ENCODE measurements at regions not wholly inside any gene's neighbourhood (a gene's known extent, or its start where the extent isn't known, plus 50 kb on each side); places are given as distances from the start of the nearest gene placed in this dataset.
A peak's percentile ranks its signal among the peaks of the same experiment; 100 is the strongest.

DNA sequence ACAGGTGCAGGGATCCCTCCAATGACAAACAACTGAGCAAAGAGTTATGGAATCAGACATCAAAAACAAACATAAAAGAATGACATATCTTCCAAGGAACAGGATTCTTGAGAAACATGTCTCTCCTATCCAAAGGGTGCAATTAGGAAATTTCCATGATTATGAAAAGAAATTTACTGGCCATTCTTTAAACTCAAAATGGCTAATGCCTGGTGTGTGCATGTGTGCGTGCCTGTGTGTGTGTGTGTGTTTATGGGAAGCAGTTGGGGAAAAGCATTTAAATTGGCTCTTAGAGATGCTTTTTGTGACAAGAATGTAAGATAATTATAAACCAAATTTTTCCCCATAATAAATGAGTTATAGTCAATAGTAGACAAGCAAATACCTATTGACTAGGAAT, 320.5 kb upstream of the THBS1 start:
- DNase-seq = no peak

DNA sequence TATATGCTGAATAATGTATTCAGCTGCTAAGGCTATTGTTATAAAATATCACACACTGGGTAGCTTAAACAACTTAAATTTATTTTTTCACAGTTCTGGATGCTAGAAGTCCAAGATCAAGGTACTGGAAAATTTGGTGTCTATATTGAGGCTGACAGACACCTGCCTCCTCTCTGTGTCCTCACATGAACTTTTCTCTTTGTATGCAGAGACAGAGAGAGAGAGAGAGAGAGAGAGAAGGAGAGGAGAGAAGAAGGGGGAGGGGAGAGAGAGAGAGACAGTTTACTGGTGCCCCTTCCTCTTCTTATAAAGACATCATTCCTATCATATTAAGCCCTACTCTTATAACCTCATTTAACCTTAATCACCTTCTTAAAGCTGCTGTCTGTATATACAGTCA, 320.1 kb upstream of the THBS1 start:
- no peak for DNase-seq

DNA sequence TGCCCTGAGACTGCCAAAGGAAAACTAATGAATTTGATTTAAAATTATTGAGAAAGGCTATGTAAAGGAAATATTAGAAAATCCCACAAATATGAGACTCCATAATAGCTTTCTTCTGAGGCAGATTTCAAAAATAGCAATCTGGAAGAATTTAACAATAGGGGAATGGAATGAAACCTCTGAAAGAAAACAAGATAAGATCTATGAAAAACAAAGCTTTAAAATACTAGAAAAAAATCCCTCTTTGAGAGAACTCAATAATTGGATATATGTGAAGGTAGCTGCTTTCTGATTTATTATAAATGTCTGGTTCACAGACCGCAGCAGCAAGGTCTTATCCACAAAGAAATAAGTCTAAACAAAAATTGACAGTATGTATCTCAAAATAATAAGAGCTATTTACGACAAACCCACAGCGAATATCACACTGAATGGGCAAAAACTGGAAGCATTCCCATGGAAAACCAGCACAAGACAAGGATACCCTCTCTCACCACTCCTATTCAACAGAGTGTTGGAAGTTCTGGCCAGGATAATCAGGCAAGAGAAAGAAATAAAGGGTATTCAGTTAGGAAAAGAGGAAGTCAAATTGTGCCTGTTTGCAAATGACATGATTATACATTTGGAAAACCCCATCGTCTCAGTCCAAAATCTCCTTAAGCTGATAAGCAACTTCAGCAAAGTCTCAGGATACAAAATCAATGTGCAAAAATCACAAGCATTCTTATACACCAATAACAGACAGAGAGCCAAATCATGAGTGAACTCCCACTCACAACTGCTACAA, 319.3 kb upstream of the THBS1 start:
- peak; percentile 79 for DNase-seq

DNA sequence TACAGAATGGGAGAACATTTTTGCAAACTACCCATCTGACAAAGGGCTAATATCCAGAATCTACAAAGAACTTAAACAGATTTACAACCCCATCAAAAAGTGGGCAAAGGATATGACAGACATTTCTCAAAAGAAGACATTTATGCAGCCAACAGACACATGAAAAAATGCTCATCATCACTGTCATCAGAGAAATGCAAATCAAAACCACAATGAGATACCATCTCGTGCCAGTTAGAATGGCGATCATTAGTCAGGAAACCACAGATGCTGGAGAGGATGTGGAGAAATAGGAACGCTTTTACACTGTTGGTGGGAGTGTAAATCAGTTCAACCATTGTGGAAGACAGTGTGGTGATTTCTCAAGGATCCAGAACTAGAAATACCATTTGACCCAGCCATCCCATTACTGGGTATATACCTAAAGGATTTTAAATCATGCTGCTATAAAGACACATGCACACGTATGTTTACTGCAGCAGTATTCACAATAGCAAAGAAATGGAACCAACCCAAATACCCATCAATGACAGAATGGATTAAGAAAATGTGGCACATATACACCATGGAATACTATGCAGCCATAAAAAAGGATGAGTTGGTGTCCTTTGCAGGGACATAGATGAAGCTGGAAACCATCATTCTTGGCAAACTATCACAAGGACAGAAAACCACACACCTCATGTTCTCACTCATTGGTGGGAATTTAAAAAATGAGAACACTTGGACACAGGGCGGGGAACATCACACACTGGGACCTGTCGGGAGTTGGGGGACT, 317.7 kb upstream of the THBS1 start:
- DNase-seq = peak; percentile 91

DNA sequence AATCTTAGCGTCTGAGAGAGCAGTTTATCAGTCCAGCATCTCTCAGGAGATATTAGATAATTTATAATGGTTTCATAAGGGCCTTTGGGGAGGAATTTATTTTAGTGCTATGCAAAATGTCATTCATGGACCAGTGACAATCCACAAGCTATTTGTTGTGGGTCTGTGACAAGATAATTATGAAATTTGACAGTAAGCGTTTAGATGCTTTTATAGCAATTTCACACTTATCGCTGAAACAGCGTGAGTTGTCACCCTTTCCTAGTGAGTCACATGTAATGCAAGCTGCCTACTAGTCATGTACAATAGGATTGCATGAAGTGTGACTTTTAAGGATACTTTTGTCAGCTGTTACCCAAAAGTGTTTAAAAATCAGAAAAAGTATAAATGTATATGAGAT, 315.6 kb upstream of the THBS1 start:
- DNase-seq = no peak

DNA sequence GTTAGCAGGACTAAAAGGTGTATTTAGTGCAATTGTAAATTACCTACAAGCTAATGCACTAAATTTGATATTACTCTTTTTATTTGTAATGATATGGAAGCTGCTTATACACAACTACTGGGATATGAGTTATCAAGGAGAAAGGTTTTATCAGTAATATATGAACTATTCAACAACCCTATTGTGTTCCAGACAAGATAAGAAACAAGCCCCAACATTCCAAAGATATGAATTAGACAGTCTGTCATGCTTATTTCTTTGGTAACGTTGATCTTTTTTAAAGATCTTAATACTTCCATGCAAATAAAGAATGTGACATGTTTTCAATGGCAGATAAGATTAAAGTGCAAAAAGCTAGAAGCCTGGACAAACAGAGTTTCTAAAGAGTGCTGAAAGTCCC, 314.0 kb upstream of the THBS1 start:
- DNase-seq = no peak

DNA sequence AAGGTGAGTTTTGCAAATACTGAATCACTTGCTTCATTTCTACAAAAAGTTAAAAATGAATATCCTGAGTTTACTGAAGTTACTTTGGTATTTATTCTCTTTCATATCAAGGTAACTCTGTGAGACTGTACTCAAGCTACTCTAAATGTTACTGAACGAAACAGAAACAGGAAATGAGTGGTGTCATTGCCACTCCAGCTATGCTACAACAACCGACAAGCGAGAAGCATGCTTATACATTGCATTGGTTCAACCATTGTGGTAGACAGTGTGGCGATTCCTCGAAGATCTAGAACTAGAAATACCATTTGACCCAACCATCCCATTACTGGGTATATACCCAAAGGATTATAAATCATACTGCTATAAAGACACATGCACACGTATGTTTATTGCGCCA, 313.2 kb upstream of the THBS1 start:
- DNase-seq = no peak

DNA sequence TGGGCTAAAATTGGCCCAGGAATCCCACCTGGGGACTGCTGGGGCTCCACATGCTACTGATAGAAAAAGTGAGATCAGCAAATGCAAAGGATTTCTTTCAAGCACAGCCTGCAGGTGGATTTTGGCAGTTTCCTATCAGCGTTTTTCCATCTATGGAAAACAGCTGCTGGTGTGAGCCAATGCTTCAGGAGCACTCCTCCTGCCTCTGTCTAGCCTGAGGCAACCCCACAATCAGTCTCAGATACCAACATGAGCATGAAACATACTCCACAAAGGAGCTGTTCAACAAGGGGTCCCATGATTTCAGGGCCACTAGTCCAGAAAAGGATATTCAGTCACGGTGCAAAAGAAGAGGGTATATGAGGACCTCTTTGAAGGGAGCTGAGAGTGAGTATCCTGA, 311.5 kb upstream of the THBS1 start:
- no peak for DNase-seq

DNA sequence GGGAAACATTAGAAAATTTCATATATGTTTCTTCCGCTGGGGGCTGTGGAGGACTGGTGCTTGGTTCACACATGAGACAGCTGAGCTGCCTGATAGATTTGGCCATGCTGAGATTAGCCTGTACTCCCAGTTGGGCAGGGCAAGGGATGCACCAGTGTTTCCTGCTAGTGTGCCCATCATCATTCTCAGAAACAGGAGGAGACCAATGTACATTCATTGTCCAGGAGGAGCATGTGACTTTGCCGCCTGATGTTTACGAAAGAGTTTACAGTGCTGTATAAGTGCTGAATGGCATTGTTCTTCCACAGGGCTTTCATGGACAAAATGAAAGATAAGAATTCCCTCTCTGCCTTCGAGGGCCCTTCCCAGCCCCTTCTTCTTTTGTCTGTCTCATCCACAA, 311.1 kb upstream of the THBS1 start:
- DNase-seq = no peak

DNA sequence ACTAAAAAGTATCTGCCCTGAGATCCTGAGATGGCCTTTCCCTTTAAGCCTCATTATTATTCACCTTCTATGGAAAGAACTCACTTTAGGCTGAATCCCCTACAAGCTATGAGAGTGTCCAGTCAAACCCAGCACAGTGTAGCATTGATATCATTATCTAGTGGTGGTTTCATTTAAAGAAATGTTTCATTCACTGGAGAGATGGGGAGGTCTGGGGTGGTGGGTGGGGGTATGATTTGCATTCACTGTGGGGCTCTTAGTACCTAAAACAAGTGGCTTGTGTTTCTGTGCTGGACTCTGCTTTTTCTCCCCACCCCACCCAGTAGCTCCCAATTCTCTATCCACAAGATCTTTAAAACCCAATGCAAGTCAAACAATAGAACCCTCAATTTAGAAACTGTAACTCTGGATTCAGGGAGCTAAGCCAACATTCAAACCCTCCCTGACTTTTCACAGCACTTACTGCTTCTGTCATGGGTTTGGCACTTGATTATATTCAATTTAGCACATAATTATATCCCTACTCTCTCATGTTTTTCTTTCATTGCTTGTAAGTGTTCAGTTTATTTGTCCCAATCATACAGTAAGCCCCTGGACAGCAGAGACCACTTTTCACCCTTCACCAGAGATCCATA, 310.5 kb upstream of the THBS1 start:
- DNase-seq = no peak

DNA sequence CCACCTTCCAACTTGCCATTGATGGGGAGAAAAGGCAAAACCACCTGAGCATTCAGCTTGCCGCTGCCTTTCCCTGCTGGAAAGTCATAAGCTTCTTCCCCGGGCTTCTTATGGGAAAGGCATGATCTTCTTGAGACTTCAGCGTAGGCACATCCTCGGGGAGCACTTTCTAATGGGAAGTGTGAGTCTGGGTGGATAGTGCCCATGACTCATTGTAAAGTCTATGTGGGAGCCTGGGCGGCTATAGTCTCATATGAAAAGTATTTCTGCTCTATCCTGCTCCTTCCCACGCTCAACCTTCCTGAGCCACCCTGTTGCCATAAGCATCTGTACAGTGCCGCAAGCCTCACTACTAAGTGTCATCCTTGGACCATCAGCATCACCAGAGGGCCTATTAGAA, 309.9 kb upstream of the THBS1 start:
- peak; percentile 97 for DNase-seq

DNA sequence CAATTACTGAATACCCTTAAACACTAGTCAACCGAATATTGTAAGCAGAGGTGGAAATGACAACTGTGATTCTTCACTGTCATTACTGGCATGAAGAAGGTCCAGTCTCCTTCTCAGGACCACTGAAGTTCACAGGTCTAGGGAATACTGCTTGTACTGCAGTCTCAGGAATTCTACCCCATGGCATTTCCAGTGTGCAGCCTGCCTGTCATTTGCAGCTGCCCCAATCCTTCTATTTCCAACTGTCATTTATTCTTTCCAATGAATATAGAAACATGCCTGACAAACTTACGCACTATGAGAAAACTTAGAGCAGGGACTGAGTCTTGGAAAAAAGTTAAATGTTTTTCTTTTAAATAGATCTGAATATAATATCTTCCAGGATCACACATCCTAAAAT, 308.0 kb upstream of the THBS1 start:
- DNase-seq = no peak

DNA sequence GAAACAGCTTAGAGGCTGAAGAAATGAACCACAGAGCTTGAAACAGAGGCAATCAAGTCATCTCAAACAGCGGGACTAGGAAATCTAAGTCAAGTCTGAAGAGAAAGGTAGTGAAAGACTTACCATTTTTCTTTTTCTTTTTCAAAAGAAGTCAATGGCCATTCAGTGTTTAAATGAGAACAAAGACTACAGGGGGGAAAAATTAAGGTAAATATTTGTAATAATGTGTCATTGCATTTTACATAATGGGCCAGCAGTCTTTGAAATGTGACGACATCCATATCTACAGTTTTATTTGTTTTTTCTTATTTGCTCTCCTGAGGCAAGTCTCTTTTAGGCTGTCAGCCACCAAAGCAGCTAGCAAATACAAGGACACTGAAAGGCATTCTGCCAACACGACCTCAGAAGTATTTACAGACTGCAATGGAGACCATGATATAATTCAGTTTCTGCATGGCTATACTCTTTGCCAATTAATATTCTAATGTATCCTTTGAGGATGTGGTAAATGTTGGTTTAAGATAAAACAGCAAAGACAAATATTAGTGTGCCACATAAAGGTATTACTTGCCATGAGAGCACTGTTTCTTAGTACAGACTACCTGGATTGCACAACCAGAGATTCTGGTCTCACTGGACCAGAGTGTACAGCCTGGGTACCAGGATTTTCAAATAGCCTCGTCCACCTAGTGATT, 307.0 kb upstream of the THBS1 start:
- DNase-seq = peak; percentile 63

DNA sequence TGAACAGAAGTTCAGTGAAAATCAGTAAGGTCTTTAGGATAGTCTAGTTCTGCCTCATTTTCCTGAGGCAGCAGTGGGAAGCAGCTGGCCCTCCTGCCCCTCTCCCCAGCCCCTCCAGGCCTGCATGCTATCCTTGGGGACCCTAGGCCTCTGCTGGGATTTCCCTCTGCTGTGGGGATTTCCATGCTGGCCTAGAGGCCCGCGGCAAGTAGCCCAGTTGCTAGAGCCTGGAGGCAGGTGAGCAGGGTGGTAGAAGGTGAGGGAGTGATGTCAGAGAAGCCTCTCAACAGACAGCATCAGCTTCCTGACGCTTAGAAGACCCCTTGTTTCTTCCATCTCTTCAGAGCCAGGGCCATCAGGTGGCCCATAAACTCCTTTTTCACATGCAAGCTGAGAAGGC, 305.8 kb upstream of the THBS1 start:
- no peak for DNase-seq

DNA sequence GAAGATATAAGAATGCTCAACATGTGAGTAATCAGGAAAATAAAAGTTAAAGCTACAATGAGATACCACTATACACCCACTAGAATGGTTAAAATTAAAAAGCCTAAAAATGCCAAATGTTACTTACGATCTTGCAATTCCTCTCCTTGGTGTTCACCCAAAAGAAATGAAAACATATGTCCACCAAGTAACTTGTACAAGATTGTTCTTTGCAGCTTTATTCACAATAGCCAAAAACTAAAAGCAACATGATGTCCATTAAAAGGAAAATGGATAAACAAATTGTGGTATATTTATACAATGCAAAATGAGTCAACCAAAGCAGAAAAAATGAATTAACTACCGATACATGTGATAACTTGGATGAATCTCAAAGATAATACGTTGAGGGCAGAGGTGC, 301.6 kb upstream of the THBS1 start:
- peak; percentile 63 for DNase-seq

DNA sequence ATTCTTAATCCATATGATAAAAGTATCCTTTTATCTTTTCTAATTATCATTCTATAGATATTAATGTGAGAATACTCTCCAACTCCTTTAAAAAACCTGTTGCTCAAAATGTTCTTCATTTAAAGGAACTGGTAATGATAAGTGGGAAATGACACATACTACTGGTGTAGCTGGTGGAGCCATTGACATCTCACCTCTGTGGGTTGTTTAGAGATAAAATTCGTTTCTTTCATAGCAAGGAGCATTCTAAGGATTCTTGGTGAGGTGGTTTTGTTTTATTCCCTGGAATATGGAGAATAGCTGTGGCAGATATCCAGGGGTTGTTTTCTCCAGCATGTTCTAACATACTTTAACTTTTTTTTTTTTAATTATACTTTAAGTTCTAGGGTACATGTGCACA, 299.8 kb upstream of the THBS1 start:
- DNase-seq = no peak

DNA sequence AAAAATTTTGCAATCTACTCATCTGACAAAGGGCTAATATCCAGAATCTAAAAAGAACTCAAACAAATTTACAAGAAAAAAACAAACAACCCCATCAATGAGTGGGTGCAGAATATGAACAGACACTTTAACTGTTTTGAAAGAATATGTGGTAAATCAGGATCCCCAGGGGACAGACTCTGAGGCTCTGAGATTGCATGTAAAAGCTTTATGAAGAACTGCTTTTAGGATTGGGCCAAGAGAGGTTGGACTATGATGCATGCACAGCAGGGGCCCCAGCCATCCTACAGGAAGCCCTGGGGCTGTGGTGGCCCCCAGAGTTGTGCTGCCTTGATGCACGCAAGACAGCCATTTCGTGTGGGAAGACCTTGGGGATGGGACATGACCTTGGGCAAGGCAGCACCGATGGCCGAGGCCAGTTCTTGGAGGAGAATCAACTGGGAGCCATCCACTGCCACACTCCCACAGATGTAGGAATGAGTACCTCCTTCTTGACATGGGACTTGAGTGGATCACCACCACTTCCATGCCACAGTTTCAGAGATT, 298.1 kb upstream of the THBS1 start:
- peak; percentile 76 for DNase-seq

DNA sequence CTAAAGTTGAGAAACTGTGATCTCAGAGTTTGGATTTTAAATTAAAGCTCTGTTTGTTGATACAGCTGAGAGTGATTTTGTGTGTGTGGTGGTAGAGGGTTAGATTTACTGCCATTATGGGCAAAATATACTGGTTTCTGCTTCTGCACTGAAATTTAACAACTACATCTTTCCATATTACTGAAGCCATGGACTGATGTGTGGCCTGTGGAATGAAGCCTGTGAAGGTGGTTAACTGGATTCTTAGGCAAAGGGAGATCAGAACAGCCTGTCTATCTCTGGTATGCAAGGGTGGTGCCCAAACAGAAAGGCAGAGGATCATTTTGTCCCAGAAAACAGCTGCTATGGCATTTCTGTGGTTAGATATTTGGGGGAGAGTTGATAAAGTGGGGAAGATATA, 297.3 kb upstream of the THBS1 start:
- DNase-seq = peak; percentile 77

DNA sequence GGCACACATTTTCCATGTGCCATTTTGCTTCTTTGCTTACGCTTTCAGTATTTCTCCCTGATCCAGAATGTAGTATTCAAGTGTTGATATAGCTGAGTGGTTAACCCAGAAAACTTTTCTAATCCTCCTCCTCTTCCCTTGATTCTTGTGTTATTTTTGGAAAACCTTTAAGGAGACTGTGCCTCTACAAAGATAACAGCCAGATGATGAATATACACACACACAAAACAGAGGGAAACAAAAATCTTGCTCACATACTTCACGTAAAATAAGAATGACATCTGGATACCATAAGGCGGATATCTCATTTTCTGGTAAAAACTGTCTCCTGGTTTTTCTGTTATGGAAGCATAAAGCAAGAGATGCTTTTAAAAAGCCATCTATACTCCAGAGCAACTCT, 295.8 kb upstream of the THBS1 start:
- DNase-seq = peak; percentile 69

DNA sequence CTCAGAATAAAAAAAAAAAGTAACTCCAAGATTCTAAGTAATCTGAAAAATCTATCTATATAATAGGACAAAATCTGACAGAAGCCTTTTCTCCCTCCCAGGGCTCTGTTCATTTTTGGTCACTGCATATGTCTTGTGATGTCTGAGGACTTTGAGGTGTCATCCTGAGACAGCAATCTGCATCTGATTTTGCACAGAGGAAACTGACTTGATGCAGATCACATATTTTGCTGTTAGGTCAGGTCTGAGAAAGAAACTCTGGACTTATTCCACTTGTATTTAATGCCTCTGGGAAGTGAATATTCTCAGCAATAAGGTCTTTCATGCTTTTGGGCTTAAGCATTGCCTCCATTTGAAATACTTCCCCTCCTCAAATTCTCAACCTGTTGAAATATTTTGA, 295.2 kb upstream of the THBS1 start:
- no peak for DNase-seq

DNA sequence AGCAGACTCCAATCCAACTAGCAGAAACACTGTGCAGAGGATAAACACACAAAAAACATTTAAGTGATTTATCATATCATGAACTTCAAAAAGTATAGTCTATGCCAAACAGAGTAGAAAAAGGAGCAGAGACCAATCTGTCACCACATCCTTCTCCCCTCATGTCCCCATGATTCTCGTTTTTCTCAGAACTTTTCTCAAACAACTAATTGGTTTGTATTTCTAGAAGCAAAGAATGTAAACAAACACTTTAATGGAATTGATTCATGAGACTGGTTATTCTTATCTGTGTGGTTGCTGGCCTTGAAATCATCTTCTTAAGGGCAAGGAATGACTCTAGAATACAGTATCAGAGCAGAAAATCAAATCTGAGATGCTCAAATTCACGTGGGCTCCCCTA, 294.2 kb upstream of the THBS1 start:
- no peak for DNase-seq

DNA sequence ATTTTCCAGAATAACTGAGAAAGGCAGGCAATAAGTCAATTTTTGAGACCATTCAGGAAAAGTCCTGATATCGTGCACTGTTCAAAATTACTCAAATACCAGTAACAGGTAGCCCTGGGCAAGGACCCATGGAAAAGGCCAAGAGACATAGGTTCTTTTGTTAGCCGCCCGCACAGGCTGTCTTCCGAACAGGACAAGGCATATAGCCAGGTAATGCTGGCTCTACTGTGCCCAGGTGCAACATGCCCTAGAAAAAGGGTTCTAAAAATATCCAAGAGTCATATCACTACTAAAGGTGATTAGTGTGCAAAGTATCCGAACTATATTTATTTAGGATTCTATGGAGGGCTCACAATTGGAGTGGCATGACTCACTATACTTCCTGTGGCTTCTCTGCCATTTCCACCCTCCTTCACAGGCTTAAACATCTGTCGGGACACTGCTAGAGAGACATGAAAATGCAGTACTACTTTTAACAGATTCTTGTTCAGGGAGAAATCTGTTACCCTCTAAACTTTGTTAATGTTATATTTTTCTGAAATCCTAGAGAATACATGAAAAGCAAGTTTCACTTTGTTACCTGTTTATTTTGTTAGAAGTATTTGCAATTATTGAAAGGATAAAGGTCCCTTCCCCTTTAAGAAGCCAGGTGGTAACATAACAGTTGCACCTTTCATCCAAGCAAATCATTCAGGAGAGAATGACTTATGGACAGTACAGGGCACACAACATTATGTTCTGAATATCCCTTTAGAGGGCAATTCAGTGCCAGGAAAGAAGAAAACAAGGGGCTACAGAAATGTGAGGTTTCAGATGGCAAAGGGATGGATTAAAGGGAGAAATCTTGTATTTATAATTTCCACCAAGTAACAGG, 293.3 kb upstream of the THBS1 start:
- DNase-seq = peak; percentile 66
